ENCODE measurements at regions not wholly inside any gene's neighbourhood (a gene's known extent, or its start where the extent isn't known, plus 50 kb on each side); places are given as distances from the start of the nearest gene placed in this dataset.

DNA sequence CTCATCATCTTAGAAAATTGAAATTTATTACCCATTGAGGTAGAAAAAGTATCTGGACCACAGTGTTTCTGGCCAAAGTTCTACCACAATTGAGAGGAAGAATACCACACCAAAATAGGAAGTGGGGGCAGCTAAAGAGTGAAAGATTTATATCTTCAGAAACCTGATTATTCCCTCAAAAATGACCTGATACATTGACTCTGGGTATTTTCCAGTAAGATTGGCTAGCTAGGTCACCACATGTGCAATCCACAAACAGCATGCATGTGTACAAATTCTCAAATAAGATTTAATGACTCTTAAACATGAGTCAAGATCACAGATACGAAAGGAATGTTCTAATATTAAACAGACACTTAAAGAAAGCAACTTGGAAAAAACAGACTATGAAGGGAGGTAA is 1516.2 kb upstream of the PCDH20 start:
- TF ChIP-seq, protein P1, sequence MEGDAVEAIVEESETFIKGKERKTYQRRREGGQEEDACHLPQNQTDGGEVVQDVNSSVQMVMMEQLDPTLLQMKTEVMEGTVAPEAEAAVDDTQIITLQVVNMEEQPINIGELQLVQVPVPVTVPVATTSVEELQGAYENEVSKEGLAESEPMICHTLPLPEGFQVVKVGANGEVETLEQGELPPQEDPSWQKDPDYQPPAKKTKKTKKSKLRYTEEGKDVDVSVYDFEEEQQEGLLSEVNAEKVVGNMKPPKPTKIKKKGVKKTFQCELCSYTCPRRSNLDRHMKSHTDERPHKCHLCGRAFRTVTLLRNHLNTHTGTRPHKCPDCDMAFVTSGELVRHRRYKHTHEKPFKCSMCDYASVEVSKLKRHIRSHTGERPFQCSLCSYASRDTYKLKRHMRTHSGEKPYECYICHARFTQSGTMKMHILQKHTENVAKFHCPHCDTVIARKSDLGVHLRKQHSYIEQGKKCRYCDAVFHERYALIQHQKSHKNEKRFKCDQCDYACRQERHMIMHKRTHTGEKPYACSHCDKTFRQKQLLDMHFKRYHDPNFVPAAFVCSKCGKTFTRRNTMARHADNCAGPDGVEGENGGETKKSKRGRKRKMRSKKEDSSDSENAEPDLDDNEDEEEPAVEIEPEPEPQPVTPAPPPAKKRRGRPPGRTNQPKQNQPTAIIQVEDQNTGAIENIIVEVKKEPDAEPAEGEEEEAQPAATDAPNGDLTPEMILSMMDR (IDR thresholded peaks at IDR 0.05): no peak
- TF ChIP-seq POLR2A (IDR thresholded peaks at IDR 0.05; ENCODE audit: low read depth) (no peak), POLR2AphosphoS5 (IDR thresholded peaks at IDR 0.05) (no peak)

All from esophagus muscularis mucosa (tissue), 3 donors.